GM19239 (cell line): ENCODE measurements at regions not wholly inside any gene's neighbourhood (a gene's known extent, or its start where the extent isn't known, plus 50 kb on each side); places are given as distances from the start of the nearest gene placed in this dataset.
"Not testable (repeated sequence)": the region's sequence is repeated elsewhere in the genome, so short reads cannot be mapped to it uniquely, and the experiment has no call there.

Experiments used
- DNase-seq: peaks from one replicate; pipeline ENCODE4 v3.0.0; 2011; ENCODE audit warnings: low spot score; ENCODE audit not compliant: insufficient read length
- FAIRE-seq: peaks from 2 replicates; lab custom pipeline; 2011; peaks lifted over from hg19 to GRCh38; lab: Jason Lieb, UNC

DNA sequence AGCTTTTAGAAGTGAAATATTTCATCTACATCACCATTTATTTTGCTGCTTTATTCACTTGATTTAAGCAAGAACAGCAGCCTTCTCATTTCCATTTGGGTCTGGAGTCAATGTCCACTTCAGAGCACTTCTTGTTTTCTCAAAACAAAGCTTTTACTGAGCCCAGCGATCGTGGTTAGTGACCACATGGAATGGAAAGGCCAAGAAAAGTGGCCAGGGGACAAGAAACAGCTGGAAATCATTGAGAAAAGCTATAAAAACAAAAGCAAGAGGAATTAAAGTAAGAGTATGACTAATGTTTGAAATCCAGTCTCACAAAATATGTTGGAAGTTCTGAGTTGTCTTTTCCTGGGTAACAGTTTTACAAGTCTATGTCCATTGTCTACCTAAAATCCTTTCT is 328.4 kb upstream of the INTU start:
- no peak for FAIRE-seq
- no peak for DNase-seq

DNA sequence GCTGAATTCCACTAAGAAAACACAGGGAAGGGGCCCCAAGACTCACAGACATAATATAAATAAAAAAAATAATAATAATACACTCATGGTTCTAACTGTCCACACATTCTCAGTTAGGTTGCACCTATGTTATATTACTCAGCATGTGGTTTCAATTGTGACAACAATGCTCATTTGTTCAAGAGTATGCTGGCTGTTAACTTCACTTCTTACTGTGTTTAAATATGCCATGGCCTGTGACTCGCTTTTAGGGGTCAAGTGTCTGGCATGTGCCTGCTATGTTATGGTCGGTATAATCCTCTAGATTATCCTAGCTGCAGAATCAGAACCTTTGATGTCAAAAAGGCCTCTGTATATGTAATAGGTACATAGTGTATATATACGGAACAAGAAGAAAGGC is 324.8 kb upstream of the INTU start:
- DNase-seq, result no peak
- FAIRE-seq, result no peak

DNA sequence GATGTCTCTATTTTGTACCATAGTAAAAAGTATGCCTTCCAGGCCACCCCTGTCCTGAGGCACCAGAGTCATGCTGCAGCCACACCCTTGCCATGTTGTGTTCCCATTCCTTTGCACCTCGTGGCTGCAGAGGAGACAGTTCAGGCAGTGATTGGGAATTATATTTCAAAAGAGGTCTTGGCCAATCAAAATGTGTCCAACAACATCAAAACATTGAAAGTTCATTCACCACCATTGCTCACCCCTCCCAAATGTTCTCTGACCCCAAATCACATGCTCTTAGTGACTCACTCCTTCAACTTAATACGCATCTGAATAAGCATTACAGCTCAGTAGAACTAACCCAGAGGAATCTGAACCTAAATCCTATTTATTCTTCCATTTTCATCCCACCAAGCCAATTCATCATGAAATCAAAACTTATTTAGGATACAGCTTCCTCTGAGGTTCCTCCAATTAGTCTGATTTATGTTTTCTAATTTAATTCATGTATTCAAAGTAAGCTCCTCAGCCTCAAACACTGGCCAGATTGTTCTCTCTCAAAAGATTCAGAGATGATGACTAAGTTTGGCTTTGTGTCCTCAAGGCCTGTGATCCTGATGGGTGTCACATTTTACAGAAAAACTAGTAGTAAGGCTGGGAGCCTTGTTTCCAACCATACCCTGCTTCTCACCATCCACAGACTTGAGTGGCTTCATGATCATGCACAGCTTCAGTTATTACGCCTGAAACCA is 323.2 kb upstream of the INTU start:
- no peak for DNase-seq
- FAIRE-seq, result no peak

DNA sequence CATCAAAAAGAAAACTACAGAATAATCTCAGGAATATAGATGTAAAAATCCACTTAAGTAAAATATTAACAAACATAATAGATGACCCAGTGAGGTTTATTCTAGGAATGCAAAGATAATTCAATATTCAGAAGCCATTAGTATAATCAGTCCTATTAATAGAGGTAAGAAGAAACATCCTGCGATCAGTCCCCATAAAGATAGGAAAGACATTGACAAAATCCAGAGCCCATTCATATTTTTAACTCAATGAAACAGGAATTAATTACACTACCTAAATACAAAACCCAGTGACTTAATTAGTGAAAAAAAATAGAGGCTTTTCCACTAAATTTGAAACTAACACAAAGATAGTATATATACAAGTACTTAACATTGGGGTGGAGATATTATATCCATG is 321.4 kb upstream of the INTU start:
- DNase-seq (no peak), FAIRE-seq (no peak)

DNA sequence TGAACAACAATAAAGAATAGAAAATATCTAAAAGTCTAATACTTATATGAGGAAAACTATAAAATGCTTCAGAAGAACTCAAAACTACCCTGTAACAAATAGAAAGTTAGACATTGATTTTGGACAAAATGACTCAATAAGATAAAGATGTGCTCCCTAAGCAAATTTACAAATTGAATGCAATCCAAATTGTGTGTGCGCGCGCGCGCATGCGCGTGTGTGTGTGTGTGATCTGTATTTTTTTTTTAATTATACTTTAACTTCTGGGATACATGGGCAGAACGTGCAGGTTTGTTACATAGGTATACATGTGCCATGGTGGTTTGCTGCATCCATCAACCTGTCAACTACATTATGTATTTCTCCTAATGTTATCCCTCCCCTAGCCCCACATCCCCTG is 320.8 kb upstream of the INTU start:
- DNase-seq, result no peak
- no peak for FAIRE-seq

DNA sequence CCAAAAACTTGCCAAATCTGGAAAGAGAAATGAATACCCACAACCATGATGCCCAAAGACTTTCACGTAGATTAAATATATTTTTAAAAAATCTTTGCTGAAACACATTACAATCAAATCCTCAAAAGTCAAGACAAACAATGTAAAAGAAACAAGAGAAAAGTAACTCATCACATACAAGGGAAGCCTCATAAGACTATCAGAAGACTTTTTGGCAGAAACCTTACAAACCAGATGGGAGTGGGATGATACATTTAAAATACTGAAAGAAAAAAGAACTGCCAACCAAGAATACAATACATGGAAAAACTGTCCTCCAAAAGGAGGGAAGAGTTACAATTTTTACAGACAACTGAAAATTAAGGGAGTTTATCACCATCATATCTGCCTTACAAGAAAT is 319.0 kb upstream of the INTU start:
- DNase-seq (no peak), FAIRE-seq (no peak)

DNA sequence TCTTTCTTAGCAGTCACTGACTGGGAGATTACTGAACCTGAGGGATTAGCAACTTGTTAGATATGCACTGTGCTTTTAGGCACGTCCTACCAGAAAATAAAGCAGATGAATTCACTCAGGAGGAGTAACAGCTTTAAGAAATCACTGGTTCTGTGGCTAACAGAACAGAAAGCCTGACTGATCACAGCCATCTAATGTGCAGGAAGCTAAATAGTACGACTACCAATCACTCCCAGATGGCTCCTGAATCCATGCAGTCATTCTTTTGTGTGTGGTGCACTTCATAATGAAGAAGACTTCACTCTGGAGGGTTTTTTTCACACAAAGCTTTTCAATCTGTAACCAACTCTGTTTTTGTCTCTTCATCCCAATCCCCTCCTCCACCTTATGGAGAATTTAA is 305.3 kb upstream of the INTU start:
- DNase-seq (no peak), FAIRE-seq (no peak)

DNA sequence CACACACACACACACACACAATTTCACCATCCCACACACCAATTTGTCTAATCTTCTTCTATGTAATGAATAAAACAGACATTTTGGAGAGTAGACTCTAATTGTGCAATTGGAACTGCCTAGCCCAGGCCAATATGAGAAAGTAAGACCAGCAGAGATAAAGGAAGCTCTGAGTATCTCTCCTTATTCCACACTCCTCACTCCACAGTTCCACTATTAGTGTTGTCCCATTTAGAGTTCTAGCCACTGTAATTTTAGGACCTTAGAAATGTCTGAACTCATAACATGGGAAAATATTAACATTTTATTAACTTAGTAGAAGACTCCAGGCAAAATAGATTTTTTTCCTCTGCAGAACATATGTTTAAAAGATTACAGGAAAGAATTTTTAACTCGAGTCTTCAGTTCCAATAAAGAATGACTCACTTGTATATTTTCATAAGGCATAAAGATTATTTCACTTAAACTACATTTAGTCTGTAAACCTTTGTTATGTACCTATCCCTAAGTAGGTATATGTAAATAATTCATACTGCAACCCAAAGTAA is 297.6 kb upstream of the INTU start:
- FAIRE-seq, result no peak

DNA sequence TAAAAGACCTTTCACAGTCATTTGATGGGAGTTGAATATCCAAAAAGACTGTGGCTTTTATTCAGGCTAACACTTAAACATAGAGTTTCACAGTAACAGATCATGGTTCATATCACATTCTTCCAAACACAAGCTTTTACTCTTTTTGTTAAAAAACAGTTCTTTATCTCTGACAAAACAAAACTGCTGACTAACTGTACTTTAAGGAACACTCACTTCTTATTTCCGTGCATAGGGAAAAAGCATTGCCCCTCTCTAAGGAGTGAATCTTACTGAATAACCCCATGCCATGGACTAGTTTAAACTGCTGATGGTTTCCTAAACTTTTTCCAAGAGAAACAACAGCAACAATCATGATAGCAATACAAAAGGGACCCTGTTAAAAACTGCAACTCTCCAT is 297.0 kb upstream of the INTU start:
- no peak for FAIRE-seq
- DNase-seq, result no peak

More for the DNA sequence above, 297.6 kb upstream of the INTU start:
- no peak for DNase-seq

DNA sequence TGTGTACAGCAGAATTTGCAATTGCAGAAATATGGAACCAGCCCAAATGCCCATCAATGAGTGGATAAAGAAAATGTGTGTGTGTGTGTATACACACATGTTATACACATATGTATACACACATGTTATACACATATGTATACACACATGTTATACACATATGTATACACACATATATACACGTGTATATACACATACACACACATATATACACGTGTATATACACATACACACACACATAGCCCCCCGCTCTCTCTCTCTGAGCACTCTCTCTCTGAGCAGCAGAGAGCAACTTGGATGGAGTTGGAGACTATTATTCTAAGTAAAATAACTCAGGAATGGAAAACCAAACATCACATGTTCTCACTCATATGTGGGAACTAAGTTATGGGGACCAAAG is 289.6 kb upstream of the INTU start:
- DNase-seq, FAIRE-seq: not testable (repeated sequence)

DNA sequence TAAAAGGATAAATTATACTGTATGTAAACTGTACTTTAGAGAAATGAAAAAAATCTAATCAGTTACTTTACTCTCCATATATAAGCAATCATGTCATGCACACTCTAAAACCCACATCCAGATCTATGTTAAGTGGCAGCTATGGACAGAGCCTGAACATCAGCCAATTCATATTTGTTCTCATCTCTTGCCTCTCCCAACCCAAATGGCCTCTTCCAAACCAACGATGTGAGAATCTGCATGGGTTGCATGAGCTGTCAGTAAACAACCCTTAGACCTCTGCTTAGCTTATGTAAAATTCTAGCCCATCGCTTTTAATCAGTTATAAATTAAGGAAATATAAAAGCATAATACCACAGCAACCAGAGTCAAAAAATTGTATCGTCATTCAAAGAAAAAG is 288.7 kb upstream of the INTU start:
- FAIRE-seq (no peak), DNase-seq (no peak)

DNA sequence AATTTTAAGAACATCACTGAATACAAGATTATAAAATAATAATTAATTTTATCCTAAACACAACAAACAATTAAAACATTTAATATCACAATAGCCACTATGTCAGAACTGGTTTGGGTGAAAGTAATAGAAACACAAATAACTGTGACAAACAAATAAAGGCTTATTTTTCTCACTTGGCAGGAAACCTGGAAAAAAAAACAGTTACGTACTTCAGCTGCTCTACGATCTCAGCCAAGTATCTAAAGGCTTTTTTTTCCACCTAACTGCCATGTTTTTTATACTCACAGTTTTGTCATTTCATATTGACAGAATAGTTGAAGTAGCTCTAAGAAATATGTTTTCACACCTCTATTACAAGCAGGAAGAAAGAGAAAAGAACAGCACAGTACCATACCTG is 284.8 kb upstream of the INTU start:
- FAIRE-seq, result no peak

DNA sequence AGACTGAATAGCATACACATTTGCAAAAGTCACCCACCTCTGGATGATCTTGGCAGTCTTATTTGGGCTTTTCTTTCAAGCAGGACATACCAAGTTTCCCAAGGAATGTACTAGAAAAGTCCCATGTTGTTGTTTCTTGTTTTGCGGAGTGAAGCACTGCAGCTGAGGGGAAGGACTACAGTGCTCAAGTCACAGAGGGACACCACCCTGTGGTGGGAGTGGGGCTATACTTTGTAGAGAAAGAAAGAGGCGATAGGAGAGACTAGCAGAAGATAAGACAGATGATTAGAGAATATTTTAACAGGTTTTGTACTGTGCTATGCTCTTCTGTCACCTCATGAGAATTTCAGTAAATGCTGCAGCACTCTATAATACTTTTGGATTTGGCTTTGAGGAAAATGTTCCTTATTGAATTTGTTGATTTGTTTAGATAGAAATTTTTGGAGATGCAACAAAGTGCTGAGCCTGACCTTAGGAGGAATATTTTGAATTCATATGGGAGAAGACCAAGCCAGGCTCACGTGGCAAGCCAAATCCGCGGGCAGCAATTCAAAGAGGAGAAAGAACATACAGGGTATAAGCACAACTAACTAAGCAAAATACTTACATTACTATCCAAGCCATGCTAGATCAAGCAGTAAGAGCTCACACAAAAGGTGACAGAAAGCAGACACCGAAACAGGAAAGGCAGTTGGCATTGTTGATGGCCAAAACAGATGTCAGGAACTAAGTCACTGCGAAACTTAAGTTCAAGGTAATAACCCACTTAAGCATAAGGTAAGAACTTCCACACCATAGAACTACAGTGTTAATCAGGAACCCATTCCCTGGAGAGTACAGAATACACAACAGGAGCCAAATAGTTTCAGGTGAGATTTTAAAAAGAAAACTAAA is 280.3 kb upstream of the INTU start:
- no peak for DNase-seq

More for the DNA sequence above, 284.8 kb upstream of the INTU start:
- no peak for DNase-seq

DNA sequence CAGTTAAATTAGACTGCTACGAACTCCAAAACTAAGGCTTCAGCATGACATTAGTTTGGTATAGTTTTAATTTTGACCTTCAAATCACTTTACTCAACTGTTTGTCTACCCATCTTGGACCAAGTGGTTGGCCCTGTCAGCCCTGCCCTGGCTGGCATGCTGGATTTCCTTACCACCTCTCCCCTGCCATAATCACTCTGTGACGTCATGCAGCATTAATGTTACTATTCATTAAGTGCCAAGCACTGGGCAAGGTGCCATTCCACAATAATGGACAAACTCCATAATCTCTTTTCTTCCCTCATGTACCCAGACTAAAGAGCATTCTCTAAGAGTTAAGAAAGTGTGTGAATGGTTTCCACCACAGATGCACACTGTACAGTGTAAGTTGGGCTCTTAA is 277.0 kb upstream of the INTU start:
- FAIRE-seq (no peak), DNase-seq (no peak)

More for the DNA sequence above, 280.3 kb upstream of the INTU start:
- FAIRE-seq, result no peak

DNA sequence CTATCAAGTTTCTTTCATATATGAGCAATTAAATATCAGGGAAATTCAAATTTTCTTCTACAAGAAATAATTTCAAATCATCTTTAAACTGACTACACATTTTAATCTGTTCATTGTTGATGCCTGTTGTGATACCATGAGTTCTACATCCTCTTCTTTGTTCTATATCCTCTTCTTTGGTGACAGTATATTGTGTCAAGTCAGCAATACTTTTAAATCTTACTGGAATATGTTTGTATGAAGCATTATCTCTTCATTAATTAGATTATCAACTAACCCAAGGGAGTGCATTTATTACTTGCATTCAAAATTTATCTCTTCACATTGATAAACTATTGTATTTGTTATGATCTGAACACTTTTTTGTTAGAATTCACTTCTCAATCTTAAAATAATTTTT is 275.0 kb upstream of the INTU start:
- no peak for FAIRE-seq
- no peak for DNase-seq

DNA sequence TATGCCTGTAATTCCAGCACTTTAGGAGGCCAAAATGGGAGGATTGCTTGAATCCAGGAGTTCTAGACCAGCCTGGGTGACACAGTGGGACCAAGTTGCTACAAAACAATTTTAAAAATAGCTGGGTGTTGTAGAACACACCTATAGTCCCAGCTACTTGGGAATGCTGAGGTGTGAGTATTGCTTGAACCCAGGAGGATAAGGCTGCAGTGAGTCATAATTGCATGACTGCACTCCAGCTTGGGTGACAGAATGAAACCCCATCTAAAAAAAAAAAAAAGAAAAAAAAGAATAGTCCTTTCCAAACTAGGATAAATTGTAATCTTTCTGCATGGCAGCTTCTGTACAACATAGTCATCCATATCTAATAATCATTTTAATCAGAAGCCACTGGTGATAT is 270.1 kb upstream of the INTU start:
- no peak for DNase-seq
- FAIRE-seq, result no peak

DNA sequence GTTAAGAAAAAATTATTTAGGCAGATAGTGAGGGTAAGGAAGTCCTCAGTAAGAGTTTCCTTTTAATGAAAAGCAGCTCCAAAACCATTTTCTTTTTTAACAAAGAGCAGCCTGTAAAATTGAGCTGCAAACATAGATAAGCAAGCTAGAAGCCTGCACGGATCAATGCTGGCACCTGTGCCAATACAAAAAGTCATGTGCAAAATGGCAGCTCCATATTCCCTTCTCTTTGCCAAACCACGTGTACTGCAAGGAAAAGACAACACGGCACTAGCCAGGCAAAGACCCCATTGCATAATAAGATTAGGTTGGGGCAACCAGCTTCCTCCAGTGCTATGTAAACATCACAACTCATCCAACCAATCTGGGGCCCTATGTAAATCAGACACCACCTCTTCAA is 268.4 kb upstream of the INTU start:
- no peak for DNase-seq
- FAIRE-seq, result no peak

DNA sequence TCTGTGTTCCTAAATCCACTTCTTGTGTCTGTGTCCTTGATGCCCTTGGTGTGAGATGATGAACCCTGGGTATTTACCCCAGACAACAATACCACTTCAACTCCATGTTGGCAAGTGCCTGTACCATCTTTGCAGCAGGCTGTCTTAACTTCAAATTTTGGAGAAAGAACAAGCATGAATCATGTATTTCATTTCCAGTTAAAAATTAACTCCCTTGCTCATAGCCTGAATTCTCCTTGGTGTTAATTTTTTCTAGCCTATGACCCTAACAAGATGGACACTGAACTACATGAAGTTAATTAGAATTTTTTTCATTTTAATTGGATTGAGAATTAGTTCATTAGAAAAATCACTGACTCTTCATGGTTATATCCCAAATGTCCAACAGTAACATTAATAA is 267.8 kb upstream of the INTU start:
- FAIRE-seq (no peak), DNase-seq (no peak)

DNA sequence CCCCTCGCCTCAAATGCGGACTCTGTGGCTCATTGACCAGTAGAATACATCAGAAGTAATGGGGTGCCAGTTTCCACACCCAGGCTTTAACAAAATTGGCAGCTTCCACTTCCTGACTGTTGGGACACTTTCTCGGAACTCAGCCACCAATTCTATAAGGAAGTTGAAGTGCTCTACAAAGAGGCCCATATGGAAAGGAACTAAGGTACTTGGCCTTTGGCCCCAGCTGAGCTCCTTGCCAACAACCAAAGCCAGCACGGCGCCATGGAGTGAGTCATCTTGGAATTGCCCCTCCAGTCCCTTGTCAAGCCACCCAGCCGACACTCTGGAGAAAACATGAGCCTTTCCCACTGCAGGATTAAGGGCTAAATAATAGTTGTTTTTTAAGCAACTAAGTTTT is 262.2 kb upstream of the INTU start:
- DNase-seq (no peak), FAIRE-seq (no peak)

DNA sequence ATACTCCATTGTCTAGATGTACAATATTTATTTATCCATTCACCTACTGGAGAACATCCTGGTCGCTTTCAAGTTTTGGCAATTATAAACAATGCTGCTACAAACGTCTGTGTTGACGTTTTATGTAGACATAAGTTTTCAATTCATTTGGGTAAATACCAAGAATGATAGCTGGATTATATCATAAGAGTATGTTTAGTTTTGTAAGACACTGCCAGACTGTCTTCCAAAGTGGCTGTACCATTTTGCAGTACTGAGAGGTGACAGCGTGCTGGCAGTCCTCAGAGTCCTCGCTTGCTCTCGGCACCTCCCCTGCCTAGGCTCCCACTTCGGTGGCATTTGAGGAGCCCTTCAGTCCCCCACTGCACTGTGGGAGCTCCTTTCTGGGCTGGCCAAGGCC is 253.3 kb upstream of the INTU start:
- DNase-seq (no peak), FAIRE-seq (no peak)

DNA sequence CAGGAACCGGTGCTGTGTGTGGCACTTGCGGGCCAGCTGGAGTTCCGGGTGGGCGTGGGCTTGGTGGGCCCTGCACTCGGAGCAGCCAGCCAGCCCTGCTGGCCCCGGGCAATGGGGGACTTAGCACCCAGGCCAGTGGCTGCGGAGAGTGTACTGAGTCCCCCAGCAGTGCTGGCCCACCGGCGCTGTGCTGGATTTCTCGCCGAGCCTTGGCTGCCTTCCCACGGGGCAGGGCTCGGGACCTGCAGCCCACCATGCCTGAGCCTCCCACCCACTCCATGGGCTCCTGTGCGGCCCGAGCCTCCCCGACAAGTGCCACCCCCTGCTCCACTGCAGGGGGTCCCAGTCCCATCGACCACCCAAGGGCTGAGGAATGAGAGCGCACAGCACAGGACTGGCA is 252.8 kb upstream of the INTU start:
- DNase-seq, FAIRE-seq: not testable (repeated sequence)
